Esophagus squamous epithelium (tissue), 5 donors: ENCODE measurements at regions not wholly inside any gene's neighbourhood (a gene's known extent, or its start where the extent isn't known, plus 50 kb on each side); places are given as distances from the start of the nearest gene placed in this dataset.

Experiments used
- DNase-seq: peaks from one replicate; lab custom pipeline; 2025; lab: John Stamatoyannopoulos, UW
- H3K27ac ChIP-seq, 4 donors: fragments of 200-600 bp; sonication (generic); one replicate each; pipeline ENCODE4 v1.5.1; 2016 to 2019; ENCODE audit warnings: mild to moderate bottlenecking in 1 of 4
- H3K27me3 ChIP-seq, 4 donors: fragments of 200-600 bp; sonication (generic); 1 replicate in 3 of 4; 2 replicates in 1 of 4; pipeline versions ENCODE4 v1.5.1 to v1.6.0; 2017 to 2021; ENCODE audit warnings: antibody characterized with exemption in 1 of 4
- H3K36me3 ChIP-seq, 3 donors: fragments of 200-600 bp; sonication (generic); one replicate each; pipeline ENCODE4 v1.5.1; 2016 to 2019
- H3K4me1 ChIP-seq, 3 donors: fragments of 200-600 bp; sonication (generic); one replicate each; pipeline ENCODE4 v1.5.1; 2017 to 2019
- H3K4me3 ChIP-seq, 4 donors: fragments of 200-600 bp; sonication (generic); 1 replicate in 3 of 4; 2 replicates in 1 of 4; pipeline ENCODE4 v1.5.1; 2016 to 2019; ENCODE audit warnings: mild to moderate bottlenecking in 2 of 4, moderate library complexity in 1 of 4
- H3K9me3 ChIP-seq, 3 donors: fragments of 200-600 bp; sonication (generic); one replicate each; pipeline ENCODE4 v1.5.1; 2016 to 2019
- POLR2A ChIP-seq, 4 donors: fragments of 450-650 bp; IDR thresholded peaks; one replicate each; pipeline ENCODE4 v1.6.1; 2017; ENCODE audit warnings: antibody characterized with exemption in 4 of 4, mild to moderate bottlenecking in 4 of 4, moderate library complexity in 3 of 4
- WGBS, 2 donors: methylation state at CpG; one replicate each; pipeline ENCODE4 v1.1.5; 2018; 5-methylcytosine and 5-hydroxymethylcytosine counted together
- intact Hi-C: fragments of 100-400 bp; cut with DNase I; formaldehyde crosslinking; loops from one replicate; pipeline ENCODE4 v1.15.0; 2022
- TF ChIP-seq, protein P1 (sequence below), 6 experiments: fragments of 450-650 bp in 4 of 6; fragments of 200-600 bp in 2 of 6; sonication (generic) in 2 of 6; IDR thresholded peaks; one replicate each; pipeline ENCODE4 v1.5.1; 2016 to 2019; ENCODE audit warnings: antibody characterized with exemption in 6 of 6, mild to moderate bottlenecking in 4 of 6, moderate library complexity in 4 of 6
- donor health status: DM: yes; HTN: yes; CAD: no.

DNA sequence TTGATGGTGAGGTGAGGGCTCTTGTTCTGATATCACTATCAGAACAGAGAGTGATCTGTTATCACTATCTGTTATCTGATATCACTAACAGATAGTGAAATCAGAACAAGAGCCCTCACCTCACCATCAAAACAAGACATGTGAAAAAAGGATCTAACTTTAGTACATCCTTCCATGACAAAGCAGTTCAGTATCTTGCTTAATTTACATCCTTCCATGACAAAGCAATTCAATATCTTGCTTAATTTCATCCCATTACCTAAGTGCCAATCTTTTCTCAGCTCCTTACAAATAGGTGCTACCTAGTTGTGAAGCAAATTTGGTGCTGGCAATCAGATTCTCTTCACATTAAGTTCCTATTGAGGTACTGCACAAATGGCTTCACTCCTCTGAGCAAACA, 1865.6 kb upstream of the FLRT2 start:
- no peaks in the 10 kb centered on the region for H3K4me1 ChIP-seq
- no peaks in the 10 kb centered on the region for H3K27me3 ChIP-seq
- no peak overlapping the region for H3K27ac ChIP-seq
- intact Hi-C loops: no loop called here
- H3K9me3 ChIP-seq: no peaks in the 10 kb centered on the region
- no peak overlapping the region for H3K4me3 ChIP-seq
- H3K36me3 ChIP-seq: no peaks in the 10 kb centered on the region
- TF ChIP-seq, protein P1, sequence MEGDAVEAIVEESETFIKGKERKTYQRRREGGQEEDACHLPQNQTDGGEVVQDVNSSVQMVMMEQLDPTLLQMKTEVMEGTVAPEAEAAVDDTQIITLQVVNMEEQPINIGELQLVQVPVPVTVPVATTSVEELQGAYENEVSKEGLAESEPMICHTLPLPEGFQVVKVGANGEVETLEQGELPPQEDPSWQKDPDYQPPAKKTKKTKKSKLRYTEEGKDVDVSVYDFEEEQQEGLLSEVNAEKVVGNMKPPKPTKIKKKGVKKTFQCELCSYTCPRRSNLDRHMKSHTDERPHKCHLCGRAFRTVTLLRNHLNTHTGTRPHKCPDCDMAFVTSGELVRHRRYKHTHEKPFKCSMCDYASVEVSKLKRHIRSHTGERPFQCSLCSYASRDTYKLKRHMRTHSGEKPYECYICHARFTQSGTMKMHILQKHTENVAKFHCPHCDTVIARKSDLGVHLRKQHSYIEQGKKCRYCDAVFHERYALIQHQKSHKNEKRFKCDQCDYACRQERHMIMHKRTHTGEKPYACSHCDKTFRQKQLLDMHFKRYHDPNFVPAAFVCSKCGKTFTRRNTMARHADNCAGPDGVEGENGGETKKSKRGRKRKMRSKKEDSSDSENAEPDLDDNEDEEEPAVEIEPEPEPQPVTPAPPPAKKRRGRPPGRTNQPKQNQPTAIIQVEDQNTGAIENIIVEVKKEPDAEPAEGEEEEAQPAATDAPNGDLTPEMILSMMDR (IDR thresholded peaks at IDR 0.05): no peak
- no peak for TF ChIP-seq POLR2A (IDR thresholded peaks at IDR 0.05)
- DNase-seq: no peak

DNA sequence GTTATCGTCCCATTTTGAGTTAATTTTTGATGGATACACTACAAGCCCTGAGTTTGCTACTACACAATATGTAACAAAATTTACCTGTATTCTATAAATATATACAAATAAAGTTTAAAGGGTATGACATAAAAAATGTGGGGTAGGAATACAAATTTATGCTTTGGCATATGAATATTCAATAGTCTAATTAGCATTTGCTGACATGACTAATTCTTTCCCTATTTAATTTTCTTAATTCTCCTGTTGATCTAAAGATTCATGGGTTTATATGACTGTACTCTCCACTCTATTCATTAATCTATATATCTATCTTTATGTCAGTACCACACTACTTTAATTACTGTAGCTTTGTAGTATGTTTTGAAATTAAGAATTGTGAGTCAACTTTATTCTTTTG, 1840.7 kb upstream of the FLRT2 start:
- H3K27me3 ChIP-seq: no peaks in the 10 kb centered on the region
- DNase-seq: no peak
- 88 to 92% methylated on average over 1 of the region's 1 CpG for WGBS, 2 donors
- no peak for TF ChIP-seq POLR2A (IDR thresholded peaks at IDR 0.05)
- TF ChIP-seq, protein P1 (IDR thresholded peaks at IDR 0.05): no peak
- H3K4me1 ChIP-seq: no peaks in the 10 kb centered on the region
- no peak overlapping the region for H3K27ac ChIP-seq
- no peaks in the 10 kb centered on the region for H3K9me3 ChIP-seq
- intact Hi-C loops: no loop called here
- H3K4me3 ChIP-seq: no peak overlapping the region
- no peaks in the 10 kb centered on the region for H3K36me3 ChIP-seq

DNA sequence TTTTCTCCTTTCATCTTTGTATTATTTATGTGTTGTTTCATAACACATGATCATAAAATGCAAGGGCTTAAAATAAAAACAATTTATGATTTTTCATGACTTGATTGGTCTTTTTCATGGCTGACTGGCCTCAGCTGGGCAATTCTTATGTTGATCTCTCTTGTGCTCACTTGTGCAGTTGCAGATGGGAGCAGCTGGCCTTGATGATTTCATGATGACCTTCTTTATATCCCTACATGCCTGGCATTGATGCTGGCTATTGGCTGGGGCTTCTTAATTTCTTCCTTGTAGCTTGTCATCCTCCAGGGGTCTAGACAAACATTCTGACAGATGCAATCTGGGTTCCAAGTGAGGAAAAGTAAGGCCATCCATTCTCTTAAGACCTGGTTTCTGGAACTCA, 1832.8 kb upstream of the FLRT2 start:
- Histone ChIP-seq H3K27ac (no peak overlapping the region), H3K36me3 (no peaks in the 10 kb centered on the region), H3K4me1 (no peaks in the 10 kb centered on the region), H3K27me3 (no peaks in the 10 kb centered on the region), H3K9me3 (no peaks in the 10 kb centered on the region), H3K4me3 (no peak overlapping the region)
- intact Hi-C loops: no loop called here
- no peak for TF ChIP-seq POLR2A (IDR thresholded peaks at IDR 0.05)
- TF ChIP-seq, protein P1 (IDR thresholded peaks at IDR 0.05): no peak
- no peak for DNase-seq

DNA sequence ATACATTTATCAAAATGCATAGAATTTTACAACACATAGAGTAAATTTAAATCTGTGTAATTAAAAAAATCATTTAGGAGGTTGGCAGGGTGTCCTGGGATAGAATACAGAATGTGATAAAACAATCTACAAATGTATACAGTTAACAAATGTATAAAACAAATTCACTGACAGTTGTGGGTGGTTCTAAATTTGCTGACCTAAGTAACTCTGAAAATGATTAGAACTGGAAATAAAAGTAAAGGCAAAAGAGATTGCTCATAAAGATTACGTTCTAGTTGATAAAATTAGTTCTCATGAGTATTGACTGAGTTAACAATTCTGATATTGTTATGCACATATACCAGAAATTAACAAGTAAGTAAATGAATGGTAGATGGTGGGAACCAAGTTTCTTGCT, 1827.3 kb upstream of the FLRT2 start:
- intact Hi-C loops: no loop called here
- no peaks in the 10 kb centered on the region for H3K27me3 ChIP-seq
- no peaks in the 10 kb centered on the region for H3K36me3 ChIP-seq
- no peaks in the 10 kb centered on the region for H3K9me3 ChIP-seq
- H3K4me3 ChIP-seq: no peak overlapping the region
- no peaks in the 10 kb centered on the region for H3K4me1 ChIP-seq
- 70 to 77% methylated on average over 1 of the region's 1 CpG for WGBS, 2 donors
- no peak overlapping the region for H3K27ac ChIP-seq
- no peak for DNase-seq
- TF ChIP-seq, protein P1 (IDR thresholded peaks at IDR 0.05): no peak
- TF ChIP-seq POLR2A (IDR thresholded peaks at IDR 0.05): no peak

DNA sequence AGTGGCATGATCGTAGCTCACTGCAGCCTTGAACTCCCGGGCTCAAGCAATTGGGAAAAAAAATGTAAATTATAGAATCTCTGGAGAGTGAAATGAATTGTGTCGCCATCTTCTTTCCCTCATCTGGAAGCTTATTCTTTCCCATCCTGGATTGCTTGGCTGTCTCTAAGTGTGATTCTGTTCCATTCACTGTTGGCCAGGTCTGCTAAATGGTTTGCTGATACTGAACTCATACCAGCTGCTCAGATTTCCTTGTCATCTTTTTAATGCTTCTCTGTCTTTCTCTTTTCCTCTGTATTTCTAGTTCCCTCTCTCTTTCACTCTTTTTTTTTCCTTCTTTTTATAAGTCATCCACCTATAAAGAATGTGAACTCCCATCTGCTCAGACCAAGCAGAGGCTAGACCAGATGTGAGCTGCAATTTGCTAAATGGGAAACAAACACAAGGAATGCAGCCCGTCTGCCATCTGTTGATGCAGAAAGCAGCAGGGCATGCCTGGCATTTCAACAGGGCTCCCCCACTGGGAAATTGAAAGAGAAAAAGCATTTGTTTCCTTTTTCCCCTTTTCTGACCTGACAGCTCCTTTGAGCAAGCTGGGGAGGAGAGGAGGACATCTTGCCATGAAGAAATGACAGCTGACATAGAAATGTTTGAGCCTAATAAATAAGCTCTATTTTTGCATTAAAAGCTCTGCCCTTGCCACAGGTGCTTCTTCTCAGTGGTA, 1823.6 kb upstream of the FLRT2 start:
- intact Hi-C loops: no loop called here
- no peak overlapping the region for H3K4me3 ChIP-seq
- H3K9me3 ChIP-seq: no peaks in the 10 kb centered on the region
- no peak overlapping the region for H3K27ac ChIP-seq
- no peak for DNase-seq
- H3K4me1 ChIP-seq: no peaks in the 10 kb centered on the region
- TF ChIP-seq POLR2A (IDR thresholded peaks at IDR 0.05): no peak
- TF ChIP-seq, protein P1 (IDR thresholded peaks at IDR 0.05): no peak
- WGBS, 2 donors: 58 to 75% methylated on average over 4 of the region's 4 CpGs
- H3K27me3 ChIP-seq: no peaks in the 10 kb centered on the region
- no peaks in the 10 kb centered on the region for H3K36me3 ChIP-seq
